CD4-positive, alpha-beta T cell treated with Interferon alpha-2 for 1 hour (primary cell): ENCODE measurements at regions not wholly inside any gene's neighbourhood (a gene's known extent, or its start where the extent isn't known, plus 50 kb on each side); places are given as distances from the start of the nearest gene placed in this dataset.
"Not testable (repeated sequence)": the region's sequence is repeated elsewhere in the genome, so short reads cannot be mapped to it uniquely, and the experiment has no call there.

Experiments
- DNase-seq, 2 donors: peaks; one replicate each; pipeline ENCODE4 v3.0.0-alpha.2; 2020 to 2022

DNA sequence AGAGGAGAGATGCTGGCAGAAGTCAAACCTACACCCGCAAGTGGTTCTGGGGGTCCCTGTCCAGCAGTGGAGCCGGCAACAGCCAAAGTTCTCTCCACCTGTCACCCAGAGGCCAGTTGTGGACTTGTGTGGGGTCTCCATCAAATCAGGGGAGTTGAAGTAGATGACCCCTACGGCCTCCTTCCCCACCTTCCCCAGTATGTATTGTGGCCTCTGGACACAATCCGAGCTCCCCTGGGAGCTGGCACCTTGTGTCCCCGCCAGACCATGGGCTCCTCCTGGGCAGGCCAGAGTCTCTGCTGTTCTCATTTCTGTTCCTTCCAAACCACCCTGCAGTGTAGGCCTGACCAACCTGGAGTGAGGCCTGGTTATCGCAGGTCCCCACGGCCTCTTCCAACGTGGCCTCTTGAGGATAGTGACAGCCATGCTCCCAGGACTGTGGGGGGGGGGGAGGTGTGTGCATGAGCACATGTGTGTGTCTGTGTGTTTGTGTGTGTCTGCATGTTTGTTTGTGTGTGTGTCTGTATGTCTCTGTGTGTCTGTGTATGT is 246.4 kb downstream of the MATN1 start:
- DNase-seq = no peak

DNA sequence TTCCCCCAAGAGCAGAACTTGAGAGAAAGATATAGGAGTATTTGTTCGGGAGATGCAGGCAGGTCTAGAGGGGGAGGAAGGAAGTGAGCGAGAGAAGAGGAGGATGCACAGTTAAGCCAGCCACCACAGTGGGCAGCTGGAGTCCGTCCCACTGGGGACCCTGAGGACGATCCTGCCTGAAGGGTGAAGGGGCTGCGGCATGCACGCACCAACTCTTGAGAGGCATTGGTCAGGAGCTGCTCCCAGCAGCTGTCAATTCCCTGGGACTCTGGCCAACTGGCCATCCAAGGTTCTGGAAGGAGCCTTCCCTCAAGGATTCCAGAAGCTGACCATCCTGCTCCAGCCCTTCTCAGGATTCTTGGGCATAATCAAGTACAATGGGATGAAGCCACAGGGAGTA is 246.9 kb downstream of the MATN1 start:
- no peak for DNase-seq

DNA sequence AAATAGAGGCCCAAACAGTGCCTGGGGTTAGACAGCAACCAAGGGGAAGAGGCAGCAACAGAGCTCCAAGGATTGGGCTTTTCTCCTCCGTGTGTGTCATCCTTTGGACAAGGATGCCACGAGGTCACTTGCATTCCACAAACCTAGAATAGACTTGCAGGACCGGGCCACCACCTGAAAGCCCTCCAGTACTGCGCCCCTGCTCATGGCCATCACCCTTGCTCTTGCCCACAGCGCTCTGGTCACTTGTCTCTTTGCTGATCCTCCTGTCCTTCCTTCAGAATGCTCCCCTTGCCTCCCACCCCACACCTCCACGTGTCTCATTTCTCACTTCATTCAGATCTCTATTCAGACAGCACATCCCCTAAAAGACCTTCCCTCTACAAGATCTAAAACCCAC is 247.4 kb downstream of the MATN1 start:
- no peak for DNase-seq

DNA sequence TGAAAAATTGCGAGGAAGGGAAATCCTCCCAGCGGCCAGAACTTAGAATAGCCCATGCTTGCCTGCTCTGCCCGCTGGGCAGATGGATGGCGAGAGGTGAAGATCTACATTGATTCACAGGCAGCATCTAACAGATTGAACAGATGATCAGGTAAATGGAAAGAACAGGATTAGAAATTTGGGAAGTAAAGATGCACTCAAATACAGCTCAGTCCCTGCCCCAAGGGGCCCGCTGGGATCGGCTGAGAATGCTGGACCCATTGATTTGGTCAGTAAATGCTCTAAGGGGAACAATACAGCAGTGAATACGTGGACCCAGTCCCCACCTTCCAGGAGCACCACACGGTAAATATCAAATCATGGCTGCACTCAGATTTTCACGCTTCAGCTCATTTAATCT is 248.2 kb downstream of the MATN1 start:
- no peak for DNase-seq

DNA sequence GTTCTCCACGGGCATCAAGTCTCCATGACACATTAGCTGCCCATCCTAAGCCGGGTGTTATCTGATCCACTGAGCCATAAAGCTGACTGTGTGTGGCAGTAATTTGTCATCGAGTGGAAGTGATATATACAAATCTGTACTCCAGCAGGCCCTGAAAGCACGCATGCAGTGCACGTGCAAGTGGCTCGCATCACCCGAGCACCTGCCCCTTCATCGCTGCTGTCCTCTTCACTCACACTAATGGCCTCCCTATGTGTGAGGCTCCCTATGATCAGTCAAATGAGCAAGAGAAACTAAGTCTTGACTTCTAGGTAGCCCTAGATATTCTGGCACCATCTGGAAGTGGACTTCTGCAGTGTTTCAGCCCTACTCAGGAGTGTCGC is 248.6 kb downstream of the MATN1 start:
- DNase-seq = no peak

DNA sequence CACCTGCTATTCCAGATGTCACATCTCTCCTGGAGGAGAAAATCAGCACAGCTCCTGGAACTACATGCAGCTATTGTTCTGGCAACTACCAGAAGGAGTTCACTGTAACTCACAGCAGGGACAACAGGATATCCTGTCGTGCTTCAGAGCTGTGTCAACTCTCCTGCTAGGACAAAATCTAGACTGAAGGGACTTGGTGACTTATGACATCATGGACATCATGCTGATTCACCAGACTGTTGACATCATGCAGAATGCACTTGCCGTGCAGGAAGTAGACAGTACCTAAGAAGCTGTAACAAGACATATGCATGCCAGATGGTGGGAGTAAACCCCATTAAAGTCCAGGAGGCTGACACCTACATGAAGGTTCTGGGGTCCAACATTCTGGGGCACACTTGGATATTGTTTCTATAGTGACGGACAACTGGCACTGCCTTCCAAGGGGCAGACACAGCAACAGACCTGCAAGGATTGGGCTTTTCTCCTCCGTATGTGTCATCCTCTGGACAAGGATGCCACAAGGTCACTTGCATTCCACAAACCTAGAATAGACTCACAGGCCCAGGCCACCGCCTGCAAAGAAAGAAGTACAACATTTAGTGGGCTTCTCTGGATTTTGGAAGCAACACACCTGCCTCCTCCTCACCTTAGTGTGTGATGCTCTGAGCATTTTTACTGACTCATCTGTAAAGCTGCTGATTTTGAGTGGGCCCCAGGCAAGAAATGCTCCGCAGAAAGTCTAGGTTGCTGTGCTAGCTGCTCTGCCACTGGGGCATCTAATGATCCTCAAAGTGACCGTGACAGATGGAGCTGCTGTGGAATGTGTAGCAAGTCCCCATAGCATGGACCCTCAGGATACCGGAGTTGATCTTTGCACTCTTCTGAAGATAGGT is 249.2 kb downstream of the MATN1 start:
- no peak for DNase-seq

DNA sequence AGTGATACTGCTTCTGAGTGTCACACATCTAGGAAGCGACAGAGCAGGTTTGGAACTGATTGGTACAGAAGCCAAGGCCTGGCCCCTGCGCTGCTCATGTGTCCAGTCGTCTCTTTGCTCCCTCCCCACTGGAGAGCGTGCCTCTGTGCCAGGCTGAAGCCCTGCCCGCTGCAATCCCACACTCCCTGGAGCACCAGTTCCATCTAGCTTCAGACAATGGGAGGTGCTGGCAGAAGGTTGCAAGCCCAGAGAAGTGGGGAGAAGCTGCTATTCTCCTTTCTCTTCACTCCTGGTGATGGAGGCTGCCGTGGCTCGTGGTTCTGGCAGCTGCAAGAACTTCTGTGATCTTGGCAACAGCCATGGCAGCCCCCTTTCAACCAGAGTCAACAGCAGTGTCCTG is 250.9 kb downstream of the MATN1 start:
- DNase-seq = no peak

DNA sequence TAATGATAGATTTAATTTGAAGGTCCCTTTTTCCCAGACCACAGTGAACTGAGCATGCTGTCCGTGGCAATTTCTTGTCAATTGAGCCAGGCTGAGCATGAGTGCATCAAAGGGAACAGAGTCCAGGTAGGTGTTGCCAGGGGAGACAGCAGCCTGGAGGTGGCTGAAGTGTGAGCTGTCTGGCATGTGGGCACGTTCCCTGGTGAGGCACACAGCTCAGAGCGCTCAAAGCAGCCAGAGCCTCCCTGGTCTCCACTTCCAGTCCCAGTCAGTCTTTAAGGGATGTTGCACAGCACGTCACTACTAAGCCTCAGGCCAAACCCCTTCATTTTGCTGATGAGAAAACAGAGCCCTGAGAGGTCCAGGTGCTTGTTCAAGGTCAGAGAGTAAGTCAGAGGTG is 251.4 kb downstream of the MATN1 start:
- no peak for DNase-seq

DNA sequence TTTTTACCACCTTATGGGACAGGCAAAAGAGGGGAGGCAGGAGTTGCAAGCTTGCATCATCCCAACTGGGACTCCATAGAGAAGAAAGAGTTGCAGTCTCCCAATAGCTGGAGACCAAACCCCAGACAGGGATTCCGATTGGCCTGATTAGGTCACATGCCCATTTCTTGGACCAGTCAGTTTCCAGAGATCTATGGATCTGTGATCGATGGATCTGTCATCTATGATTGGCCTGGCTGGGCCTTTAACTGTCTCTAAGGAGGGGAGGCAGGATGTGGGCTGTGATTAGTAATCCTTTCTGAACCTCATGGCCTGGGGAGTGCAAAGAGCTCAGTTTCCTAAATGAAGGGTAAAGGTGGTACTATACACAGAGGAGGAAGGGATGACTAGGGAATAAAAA is 252.1 kb downstream of the MATN1 start:
- DNase-seq = no peak

DNA sequence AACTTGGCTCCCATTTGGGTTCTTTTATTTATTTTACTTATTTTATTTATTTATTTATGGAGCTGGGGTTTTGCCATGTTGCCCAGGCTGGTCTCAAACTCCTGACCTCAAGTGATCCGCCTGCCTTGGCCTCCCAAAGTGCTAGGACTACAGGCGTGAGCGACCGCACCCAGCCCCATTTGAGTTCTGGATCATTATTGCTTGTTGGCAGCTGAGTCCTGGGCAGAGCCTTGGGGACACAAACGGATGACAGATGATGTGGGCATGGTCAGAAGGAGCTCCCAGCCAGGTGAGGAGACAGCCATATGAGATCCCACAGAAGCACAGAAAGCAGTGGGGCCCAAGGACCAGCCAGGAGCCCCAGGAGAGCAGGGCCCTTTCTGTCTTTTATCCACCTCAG is 254.0 kb downstream of the MATN1 start:
- no peak for DNase-seq

DNA sequence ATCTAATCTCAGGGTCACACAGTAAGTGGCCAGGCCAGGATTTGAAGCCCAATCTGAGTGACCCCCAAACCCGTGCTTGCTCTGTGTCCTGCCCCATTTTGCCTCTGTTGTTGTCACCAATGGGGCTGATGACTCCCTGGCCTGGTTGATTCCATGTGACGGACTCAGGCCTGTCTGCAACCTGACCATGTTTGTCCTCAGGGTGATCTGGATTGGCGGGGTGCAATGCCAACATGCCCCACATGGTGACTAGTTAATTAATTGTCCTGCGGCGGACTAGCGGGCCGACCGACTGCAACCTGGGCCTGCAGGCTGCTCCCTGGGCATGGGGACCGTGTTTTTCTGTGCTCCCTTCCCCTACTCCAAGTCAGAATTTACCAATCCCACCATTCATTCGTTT is 256.3 kb downstream of the MATN1 start:
- no peak for DNase-seq

DNA sequence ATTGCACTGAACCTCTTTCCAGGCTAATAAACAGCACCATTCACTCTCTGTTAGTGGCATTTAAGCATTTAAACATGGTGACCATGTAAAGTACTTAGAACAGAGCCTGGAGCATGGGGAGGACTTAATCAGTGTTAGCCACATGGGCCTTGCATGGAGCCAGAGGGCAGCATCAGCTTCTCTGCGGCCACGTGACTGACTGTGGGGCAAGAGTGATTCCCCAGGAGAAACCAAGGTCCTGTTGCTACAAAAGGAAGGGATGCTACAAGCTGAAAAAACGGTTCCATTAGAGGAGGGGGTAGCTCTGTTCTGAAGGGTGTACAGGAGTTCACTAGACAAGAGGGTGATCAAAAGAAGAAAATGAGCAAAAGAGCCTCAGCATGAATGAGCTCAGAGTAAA is 256.8 kb downstream of the MATN1 start:
- no peak for DNase-seq

DNA sequence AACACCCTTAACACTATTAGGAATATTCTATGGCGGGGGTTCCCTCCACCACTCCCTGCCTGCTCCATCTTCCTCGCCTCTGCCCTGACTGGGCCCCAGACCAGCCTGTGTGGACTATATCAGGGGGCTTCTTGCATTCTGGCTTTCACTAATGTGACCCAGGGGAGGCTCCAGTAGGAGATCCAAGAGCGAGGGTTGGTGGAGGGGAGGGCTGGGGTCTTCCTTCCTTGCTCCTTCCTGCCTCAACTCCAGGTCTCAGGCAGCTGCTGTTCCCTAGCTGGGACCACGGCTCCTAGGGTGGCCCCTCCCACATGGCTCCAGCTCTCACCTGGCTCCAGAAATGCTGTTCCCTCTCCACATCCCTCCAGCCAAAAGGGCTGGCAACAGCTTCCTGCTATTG is 257.4 kb downstream of the MATN1 start:
- no peak for DNase-seq

DNA sequence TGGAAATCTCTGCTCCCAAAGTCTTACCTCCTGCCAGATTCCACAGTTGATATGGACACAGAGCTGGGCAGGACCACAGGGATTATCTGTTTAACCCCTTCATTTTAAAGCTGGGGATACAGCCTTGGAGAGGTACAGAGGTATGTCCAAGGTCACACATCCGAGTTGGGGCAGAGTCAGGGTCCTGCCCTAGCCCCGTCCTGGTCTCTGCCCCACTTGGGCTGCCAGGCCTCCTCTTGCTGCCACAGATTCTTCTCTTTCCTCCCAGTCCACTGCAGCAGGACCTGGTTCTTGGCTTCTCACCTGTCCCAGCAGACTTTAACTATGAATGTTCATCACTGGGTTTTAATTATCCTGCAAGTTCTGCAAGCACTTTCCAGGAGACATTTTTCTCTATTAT is 258.3 kb downstream of the MATN1 start:
- no peak for DNase-seq

DNA sequence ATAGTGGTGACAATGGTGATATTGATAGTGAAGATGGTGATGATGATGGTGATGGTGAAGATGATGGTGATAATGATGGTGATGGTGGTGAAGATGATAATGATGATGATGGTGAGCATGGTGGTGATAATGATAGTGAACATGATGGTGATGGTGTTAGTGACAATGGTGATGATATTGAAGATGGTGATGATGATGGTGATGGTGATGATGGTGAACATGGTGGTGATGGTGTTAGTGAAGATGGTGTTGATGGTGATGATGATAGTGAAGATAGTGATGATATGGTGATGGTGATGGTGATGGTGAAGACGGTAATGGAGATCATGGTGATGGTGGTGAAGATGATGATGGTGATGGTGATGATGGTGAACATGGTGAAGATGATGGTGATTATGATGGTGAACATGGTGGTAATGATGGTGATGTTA is 259.2 kb downstream of the MATN1 start:
- DNase-seq = no peak

DNA sequence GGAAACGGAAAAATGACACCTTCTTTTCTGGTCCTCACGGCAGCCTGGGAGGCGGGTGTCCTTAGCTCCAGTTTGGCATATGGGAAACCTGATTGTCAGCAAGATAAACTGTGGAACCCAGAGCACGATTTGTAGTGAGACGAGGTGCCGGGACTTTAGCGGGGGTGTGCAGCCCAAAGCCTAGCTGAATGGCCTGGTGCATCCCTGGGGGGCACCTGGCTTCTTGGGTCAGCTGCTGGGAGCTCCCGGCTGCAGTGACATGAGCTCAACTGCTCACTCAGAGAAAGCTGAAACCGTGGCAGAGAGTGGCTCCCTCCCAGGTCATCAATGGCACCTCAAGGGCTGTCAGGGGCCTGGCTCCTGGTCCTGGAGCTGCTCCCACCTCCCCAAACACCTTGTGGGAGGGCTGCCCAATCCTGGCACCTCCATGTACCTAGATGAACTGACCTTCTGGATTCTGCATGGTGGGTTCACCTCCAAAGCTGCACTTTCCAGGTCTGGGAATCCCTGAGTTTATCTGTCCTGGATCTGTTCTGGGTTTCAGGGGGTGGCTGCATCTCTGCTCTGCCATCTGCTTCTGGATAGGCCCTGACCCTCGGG is 260.5 kb downstream of the MATN1 start:
- DNase-seq = no peak

DNA sequence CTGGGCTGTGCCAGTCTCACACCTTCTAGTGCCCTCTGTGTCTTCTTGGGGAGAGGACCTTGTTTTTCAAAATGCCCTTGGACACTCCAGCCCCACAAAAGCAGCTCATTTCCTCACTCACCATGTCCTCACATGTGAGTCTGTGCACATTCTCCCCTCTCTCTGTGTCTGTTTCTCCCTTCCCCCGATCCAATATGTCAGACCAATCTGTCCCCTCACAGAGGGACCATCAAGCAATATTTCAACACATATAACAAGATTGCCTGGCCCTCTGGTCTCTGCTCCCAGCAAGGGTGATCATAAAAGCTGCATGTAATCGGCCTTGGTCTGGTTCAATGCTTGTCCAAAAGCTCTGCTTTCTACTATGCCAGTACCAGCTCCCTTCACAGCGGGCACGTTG is 261.2 kb downstream of the MATN1 start:
- no peak for DNase-seq

DNA sequence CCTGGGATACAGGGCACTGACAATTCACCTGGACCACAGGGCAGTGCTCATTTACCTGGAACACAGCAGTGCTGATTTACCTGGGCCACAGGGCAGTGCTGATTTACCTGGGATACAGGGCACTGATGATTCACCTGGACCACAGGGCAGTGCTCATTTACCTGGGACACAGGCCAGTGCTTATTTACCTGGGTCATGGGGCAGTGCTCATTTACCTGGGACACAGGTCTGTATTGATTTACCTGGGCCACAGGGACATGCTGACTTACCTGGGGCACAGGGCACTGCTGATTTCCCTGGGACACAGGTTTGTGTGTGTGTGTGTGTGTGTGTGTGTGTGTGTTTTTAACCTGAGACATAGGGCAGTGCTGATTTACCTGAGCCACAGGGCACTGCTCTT is 261.7 kb downstream of the MATN1 start:
- no peak for DNase-seq

DNA sequence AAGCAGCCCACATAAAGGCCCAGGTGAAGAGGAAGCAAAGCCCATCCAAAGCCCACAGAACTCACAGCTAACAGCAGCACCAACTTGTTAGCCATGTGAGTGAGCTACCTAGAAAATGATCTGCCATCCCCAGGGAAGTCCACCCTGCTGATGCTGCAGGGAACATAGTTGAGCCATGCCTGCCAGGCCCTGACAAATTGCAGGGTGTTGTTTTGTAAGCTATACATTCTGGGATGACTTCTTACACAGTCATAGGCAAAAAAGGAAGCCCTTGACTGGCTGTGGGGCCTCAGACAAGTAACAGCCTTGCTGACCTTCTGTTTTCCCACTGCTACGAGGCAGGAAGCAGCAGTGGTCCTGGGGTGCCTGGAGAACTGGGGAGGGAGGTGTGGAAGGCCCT is 262.7 kb downstream of the MATN1 start:
- DNase-seq = no peak

DNA sequence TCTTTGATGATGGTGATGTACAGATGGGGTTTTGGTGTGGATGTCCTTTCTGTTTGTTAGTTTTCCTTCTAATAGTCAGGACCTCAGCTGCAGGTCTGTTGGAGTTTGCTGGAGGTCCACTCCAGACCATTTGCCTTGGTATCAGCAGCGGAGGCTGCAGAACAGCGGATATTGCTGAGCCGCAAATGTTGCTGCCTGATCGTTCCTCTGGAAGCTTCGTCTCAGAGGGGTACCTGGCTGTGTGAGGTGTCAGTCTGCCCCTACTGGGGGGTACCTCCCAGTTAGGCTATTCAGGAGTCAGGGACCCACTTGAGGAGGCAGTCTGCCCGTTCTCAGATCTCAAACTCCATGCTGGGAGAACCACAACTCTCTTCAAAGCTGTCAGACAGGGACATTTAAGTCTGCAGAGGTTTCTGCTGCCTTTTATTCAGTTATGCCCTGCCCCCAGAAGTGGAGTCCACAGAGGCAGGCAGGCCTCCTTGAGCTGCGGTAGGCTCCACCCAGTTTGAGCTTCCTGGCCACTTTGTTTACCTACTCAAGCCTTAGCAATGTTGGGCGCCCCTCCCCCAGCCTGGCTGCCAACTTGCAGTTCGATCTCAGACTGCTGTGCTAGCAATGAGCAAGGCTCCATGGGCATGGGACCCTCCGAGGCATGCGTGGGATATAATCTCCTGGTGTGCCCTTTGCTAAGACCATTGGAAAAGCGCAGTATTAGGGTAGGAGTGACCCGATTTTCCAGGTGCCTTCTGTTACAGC is 264.5 kb downstream of the MATN1 start:
- not testable (repeated sequence) for DNase-seq

DNA sequence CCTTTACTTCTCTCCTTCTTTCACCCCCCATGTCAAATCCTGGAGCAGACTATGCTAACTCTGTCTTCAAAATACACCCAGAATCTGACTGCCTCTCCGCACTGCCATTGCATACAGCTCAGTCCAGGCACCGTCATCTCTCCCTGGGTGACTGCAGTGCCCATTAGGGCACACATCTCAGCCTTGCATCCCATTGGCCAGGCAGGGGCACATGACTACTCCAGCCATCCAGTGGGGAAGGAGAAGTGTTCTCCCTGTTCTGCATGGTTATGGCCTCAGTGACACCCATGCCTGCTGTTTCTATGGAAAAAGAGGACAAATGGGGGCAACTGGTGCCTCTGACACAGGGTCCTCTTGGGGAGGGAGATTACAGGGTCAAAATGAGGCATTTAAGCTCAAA is 270.5 kb downstream of the MATN1 start:
- DNase-seq = no peak

DNA sequence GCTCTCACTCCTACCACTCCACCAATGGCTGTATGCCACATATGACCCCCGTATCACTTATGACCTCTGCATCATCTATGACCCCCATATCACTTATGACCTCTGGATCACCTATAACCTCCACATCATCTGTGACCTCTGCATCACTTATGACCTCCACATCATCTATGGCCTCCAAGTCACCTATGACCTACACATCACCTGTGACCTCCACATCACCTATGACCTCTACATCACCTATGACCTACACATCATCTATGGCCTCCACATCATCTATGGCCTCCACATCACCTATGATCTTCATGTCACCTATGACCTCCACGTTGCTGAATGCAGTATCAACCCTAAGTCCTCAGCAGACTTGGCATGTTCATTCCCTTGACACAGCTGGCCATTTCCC is 271.2 kb downstream of the MATN1 start:
- DNase-seq = no peak

DNA sequence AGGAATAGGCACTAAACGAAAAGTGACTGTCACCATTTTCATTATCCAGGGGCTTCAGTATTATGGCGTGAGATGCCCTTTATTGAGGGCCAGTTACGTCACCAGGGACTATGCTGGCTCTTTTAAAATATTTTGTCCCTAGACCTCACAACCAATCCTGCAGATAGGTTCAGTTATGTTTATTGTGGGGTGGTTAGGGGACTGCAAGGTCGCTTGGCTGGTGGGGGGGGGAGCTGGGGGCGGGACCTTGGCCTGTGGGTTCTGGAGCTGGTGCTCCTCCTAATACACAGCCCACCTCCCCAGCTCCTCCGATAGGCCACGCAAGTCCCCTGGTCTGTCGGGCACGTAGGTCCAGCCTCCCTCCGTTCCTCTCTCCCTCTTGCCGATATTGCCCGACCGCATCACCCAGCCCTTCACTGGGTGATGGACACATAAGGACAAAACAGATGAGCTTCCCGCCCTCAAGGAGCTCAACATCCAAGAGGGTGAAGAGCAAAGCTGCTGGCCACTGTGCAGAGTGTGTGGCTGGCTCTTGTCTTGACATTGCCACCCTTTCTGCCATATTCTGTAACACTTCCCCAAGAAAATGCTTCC is 271.8 kb downstream of the MATN1 start:
- DNase-seq = no peak
